HG03175 (cell line): ENCODE measurements at regions not wholly inside any gene's neighbourhood (a gene's known extent, or its start where the extent isn't known, plus 50 kb on each side); places are given as distances from the start of the nearest gene placed in this dataset.
"Not testable (repeated sequence)": the region's sequence is repeated elsewhere in the genome, so short reads cannot be mapped to it uniquely, and the experiment has no call there.

Source experiments
- ATAC-seq: cut with Tn5 transposase; IDR thresholded peaks from one replicate; pipeline ENCODE4 v1.9.1; 2021; ENCODE audit warnings: mild to moderate bottlenecking, moderate library complexity; ENCODE audit not compliant: unreplicated experiment

GRCh38 chr2:228956701-228957474 is 314.2 kb downstream of the PID1 start:
- no peak for ATAC-seq

- ATAC-seq, result no peak
These were observed 321.3 kb downstream of the PID1 start for GRCh38 chr2:228949831-228950230.

GRCh38 chr2:228945710-228946109 is 325.4 kb downstream of the PID1 start:
- no peak for ATAC-seq

- ATAC-seq, result no peak
These were observed 328.2 kb downstream of the PID1 start for GRCh38 chr2:228942856-228943255.

GRCh38 chr2:228938629-228939028 is 332.5 kb downstream of the PID1 start:
- ATAC-seq, result no peak

- no peak for ATAC-seq
These were observed 343.8 kb downstream of the PID1 start for GRCh38 chr2:228927028-228928010.

GRCh38 chr2:228919808-228920207 is 351.3 kb downstream of the PID1 start:
- ATAC-seq, result no peak

- ATAC-seq, result no peak
These were observed 353.9 kb downstream of the PID1 start for GRCh38 chr2:228917220-228917619.

- no peak for ATAC-seq
These were observed 354.5 kb downstream of the PID1 start for GRCh38 chr2:228916416-228917090.

GRCh38 chr2:228913176-228913575 is 357.9 kb downstream of the PID1 start:
- no peak for ATAC-seq

- ATAC-seq, result not testable (repeated sequence)
These were observed 360.2 kb downstream of the PID1 start for GRCh38 chr2:228910872-228911271.

GRCh38 chr2:228902176-228902575 is 368.9 kb downstream of the PID1 start:
- no peak for ATAC-seq

GRCh38 chr2:228901531-228901930 is 369.6 kb downstream of the PID1 start:
- no peak for ATAC-seq

- ATAC-seq, result no peak
These were observed 392.9 kb downstream of the PID1 start for GRCh38 chr2:228878138-228878537.

- ATAC-seq, result no peak
These were observed 394.8 kb downstream of the PID1 start for GRCh38 chr2:228876276-228876675.

- no peak for ATAC-seq
These were observed 395.8 kb downstream of the PID1 start for GRCh38 chr2:228875152-228875900.

- ATAC-seq, result no peak
These were observed 400.1 kb downstream of the PID1 start for GRCh38 chr2:228871012-228871411.

GRCh38 chr2:228869636-228870264 is 401.3 kb downstream of the PID1 start:
- ATAC-seq, result no peak

- ATAC-seq, result no peak
These were observed 403.7 kb downstream of the PID1 start for GRCh38 chr2:228867406-228867805.

- ATAC-seq, result no peak
These were observed 404.3 kb downstream of the PID1 start for GRCh38 chr2:228866781-228867180.
